WTC11 (cell line): ENCODE measurements at regions not wholly inside any gene's neighbourhood (a gene's known extent, or its start where the extent isn't known, plus 50 kb on each side); places are given as distances from the start of the nearest gene placed in this dataset.
A peak's percentile ranks its signal among the peaks of the same experiment; 100 is the strongest.
"Not testable (repeated sequence)": the region's sequence is repeated elsewhere in the genome, so short reads cannot be mapped to it uniquely, and the experiment has no call there.

ENCODE experiments used
- ATAC-seq: fragments of 200-7000 bp; cut with Tn5 transposase; 2 replicates; pipeline ENCODE4 v1.10.0; 2021; ENCODE audit warnings: mild to moderate bottlenecking, moderate library complexity
- CTCF ChIA-PET: fragments of 300-600 bp; sonication (Branson Sonifier 250); formaldehyde crosslinking; loops from one replicate; lab custom pipeline; 2021; ENCODE audit warnings: antibody characterized with exemption; lab: Charles Lee
- POLR2A ChIA-PET: fragments of 350-600 bp; sonication (Branson Sonifier 250); formaldehyde crosslinking; loops from one replicate; lab custom pipeline; 2021; ENCODE audit warnings: antibody characterized with exemption; lab: Charles Lee
- DNase-seq: peaks from one replicate; pipeline ENCODE4 v3.0.0; 2021; ENCODE audit warnings: low spot score
- H3K27ac Mint-ChIP-seq: 2 replicates; pipeline ENCODE4 v1.8.0; 2021; ENCODE audit warnings: mixed read lengths
- H3K27me3 Mint-ChIP-seq: 2 replicates; pipeline ENCODE4 v1.8.0; 2021; ENCODE audit warnings: low read depth, mild to moderate bottlenecking, moderate library complexity, mixed read lengths
- H3K36me3 Mint-ChIP-seq: 2 replicates; pipeline ENCODE4 v1.8.0; 2021; ENCODE audit warnings: mixed read lengths
- H3K4me1 Mint-ChIP-seq: 2 replicates; pipeline ENCODE4 v1.8.0; 2022; ENCODE audit warnings: mixed read lengths
- H3K4me3 Mint-ChIP-seq: 2 replicates; pipeline ENCODE4 v1.8.0; 2021; ENCODE audit warnings: mild to moderate bottlenecking, moderate library complexity, mixed read lengths
- H3K9me3 Mint-ChIP-seq: 2 replicates; pipeline ENCODE4 v1.8.0; 2021; ENCODE audit warnings: mixed read lengths
- GABPB1 ChIP-seq: sonication (generic); formaldehyde crosslinking; IDR thresholded peaks from 2 replicates; pipeline ENCODE4 v1.8.1; 2023; ENCODE audit warnings: mild to moderate bottlenecking, missing genetic modification reagents
- NR3C1 ChIP-seq: sonication (generic); formaldehyde crosslinking; conservative IDR thresholded peaks from 2 replicates; pipeline ENCODE4 v1.8.1; 2023; ENCODE audit warnings: low read depth, mild to moderate bottlenecking, missing genetic modification reagents
- ZNF317 ChIP-seq: sonication (generic); formaldehyde crosslinking; IDR thresholded peaks from 2 replicates; pipeline ENCODE4 v1.8.1; 2023; ENCODE audit warnings: low read depth, mild to moderate bottlenecking, moderate library complexity, missing genetic modification reagents, borderline replicate concordance
- TF ChIP-seq, protein P1 (sequence below): fragments of 250-450 bp; sonication (Bioruptor Pico); IDR thresholded peaks from 2 replicates; pipeline ENCODE4 v1.8.0; 2021; ENCODE audit warnings: mild to moderate bottlenecking

DNA sequence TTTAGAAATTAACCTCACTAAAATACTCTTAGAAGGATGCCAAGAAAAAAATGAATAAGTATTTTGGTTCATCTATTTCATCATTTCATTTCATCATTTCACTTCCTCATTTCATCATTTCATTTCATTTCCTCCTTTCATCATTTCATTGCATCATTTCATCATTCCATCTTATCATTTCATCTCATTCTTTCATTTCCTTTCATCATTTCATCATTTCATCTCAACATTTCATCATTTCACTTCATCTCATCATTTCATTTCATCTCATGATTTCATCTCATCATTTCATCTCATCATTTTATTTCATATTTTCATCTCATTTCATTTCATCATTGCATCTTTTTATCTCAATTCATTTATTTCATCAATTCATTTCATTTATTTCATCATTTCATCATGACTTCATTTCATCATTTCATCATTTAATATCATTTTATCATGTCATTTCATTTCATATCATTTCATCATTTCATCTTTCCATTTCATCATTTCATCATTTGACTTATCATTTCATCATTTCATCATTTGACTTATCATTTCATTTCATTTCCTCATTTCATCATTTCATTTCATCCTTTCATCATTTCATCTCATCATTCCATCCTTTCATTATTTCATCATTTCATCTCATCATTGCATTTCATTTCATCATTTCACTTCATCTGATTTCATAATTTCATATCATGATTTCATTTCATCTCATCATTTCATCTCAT is 129.9 kb downstream of the ZNF92 start:
- CTCF ChIA-PET: no interaction called here
- no peaks in the 10 kb centered on the region; the same call in none of the 2 replicates for H3K27me3 Mint-ChIP-seq
- H3K27ac Mint-ChIP-seq: no peak overlapping the region
- H3K4me1 Mint-ChIP-seq: no peaks in the 10 kb centered on the region
- no peaks in the 10 kb centered on the region for H3K36me3 Mint-ChIP-seq
- H3K9me3 Mint-ChIP-seq: no peaks in the 10 kb centered on the region
- no peak for DNase-seq
- POLR2A ChIA-PET: no interaction called here
- ATAC-seq: no peak
- no peak overlapping the region for H3K4me3 Mint-ChIP-seq
- TF ChIP-seq NR3C1: no peak
- TF ChIP-seq GABPB1 (CRISPR knock-in tag): peak; percentile 66

- H3K9me3 Mint-ChIP-seq, DNase-seq, ATAC-seq, H3K36me3 Mint-ChIP-seq, CTCF ChIA-PET, H3K27ac Mint-ChIP-seq, H3K4me1 Mint-ChIP-seq, H3K4me3 Mint-ChIP-seq, POLR2A ChIA-PET, H3K27me3 Mint-ChIP-seq: not testable (repeated sequence)
These were observed 131.1 kb downstream of the ZNF92 start for GRCh38 chr7:65504504-65505319.

DNA sequence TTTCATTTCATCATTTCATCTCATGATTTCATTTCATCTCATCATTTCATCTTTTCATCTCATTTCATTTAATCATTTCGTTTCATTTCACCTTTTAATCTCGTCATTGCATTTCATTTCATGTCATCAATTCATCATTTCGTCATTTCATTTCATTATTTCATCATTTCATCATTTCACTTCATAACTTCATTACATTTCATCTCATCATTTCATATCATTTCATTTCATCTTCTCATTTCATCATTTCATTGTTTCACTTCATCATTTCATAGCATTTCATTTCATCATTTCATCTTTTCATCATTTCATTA is 131.6 kb downstream of the ZNF92 start:
- H3K9me3 Mint-ChIP-seq, POLR2A ChIA-PET, CTCF ChIA-PET, DNase-seq, H3K36me3 Mint-ChIP-seq, ATAC-seq, H3K4me3 Mint-ChIP-seq, H3K27ac Mint-ChIP-seq, H3K4me1 Mint-ChIP-seq: not testable (repeated sequence)
- H3K27me3 Mint-ChIP-seq: peaks cover 14% of the 10 kb centered on the region

DNA sequence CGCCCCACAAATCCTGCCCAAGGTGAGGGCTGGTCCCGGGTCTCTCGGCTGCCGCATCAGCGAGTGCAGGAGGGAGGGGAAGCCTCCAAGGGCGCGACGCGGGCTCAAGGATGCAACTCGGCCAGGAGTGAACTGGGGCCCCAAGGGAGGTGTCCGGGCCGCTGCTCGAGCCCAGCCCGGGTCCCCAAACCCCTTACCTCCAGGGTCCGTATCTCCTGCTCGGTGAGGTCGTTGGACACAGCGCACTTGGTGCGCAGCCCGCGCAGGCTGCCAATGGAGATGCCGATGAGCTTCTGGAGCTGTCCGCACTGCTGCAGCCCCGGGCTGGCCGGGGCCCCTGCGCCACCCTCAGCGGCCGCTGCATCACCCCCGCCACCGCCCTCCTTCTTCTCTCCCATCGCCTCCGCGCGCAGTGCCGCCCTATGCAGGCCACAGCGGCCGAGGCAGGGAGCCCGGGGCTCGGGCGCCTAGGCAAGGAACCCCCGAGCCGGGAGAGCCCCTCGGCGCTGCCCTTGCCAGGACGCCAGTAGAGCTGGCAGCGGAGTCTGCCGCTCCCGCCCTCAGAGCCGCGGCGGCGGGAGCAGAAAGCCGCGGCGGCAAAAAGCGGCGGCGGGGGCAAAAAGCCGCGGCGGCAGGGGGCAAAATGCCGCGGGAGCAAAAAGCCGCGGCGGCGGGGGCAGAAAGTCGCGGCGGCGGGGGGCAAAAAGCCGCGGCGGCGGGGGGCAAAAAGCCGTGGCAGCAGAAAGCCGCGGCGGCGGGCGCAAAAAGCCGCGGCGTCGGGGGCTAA is 135.1 kb downstream of the ZNF92 start:
- POLR2A ChIA-PET: interaction anchor here (0.7 kb wide), 1 partner anchor 765 kb away, joined by 4 read pairs; no protein-coding TSS in a partner anchor
- H3K4me1 Mint-ChIP-seq, H3K27ac Mint-ChIP-seq, H3K9me3 Mint-ChIP-seq, H3K36me3 Mint-ChIP-seq: not testable (repeated sequence)
- peak; percentile 11 for DNase-seq
- peaks cover 39% of the 10 kb centered on the region for H3K27me3 Mint-ChIP-seq
- H3K4me3 Mint-ChIP-seq: peak overlapping the region; percentile 59
- CTCF ChIA-PET: interaction anchor here (0.8 to 1.2 kb wide), 3 partner anchors 32 to 621 kb away, joined by 3 to 6 read pairs (median 4); no protein-coding TSS in a partner anchor
- peak; percentile 78 for ATAC-seq

- Mint-ChIP-seq H3K27me3 (peaks cover 46% of the 10 kb centered on the region), H3K4me3 (peak overlapping the region; percentile 59), H3K36me3 (0 out of 2 replicates have a peak, but pooled peaks cover 3% of the 10 kb centered on the region), H3K9me3 (no peaks in the 10 kb centered on the region), H3K27ac (no peak overlapping the region), H3K4me1 (no peaks in the 10 kb centered on the region)
- no peak for ATAC-seq
- ChIA-PET CTCF (interaction anchor here (0.9 to 1.2 kb wide), 2 partner anchors 32 to 621 kb away, joined by 3 to 4 read pairs; no protein-coding TSS in a partner anchor), POLR2A (interaction anchor here (0.7 kb wide), 1 partner anchor 766 kb away, joined by 4 read pairs; no protein-coding TSS in a partner anchor)
- DNase-seq: peak; percentile 13
- TF ChIP-seq, protein P1, sequence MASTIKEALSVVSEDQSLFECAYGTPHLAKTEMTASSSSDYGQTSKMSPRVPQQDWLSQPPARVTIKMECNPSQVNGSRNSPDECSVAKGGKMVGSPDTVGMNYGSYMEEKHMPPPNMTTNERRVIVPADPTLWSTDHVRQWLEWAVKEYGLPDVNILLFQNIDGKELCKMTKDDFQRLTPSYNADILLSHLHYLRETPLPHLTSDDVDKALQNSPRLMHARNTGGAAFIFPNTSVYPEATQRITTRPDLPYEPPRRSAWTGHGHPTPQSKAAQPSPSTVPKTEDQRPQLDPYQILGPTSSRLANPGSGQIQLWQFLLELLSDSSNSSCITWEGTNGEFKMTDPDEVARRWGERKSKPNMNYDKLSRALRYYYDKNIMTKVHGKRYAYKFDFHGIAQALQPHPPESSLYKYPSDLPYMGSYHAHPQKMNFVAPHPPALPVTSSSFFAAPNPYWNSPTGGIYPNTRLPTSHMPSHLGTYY: no peak
- no peak for TF ChIP-seq ZNF317 (CRISPR knock-in tag)
These were observed 135.9 kb downstream of the ZNF92 start for GRCh38 chr7:65509368-65510186.

- H3K9me3 Mint-ChIP-seq, H3K36me3 Mint-ChIP-seq, DNase-seq, POLR2A ChIA-PET, ATAC-seq, H3K27ac Mint-ChIP-seq, H3K4me1 Mint-ChIP-seq: not testable (repeated sequence)
- Mint-ChIP-seq H3K27me3 (peaks cover 48% of the 10 kb centered on the region), H3K4me3 (peak overlapping the region; percentile 59)
- CTCF ChIA-PET: interaction anchor here (1.2 kb wide), 1 partner anchor 33 kb away, joined by 3 read pairs; no protein-coding TSS in a partner anchor
These were observed 136.5 kb downstream of the ZNF92 start for GRCh38 chr7:65510187-65510538.

DNA sequence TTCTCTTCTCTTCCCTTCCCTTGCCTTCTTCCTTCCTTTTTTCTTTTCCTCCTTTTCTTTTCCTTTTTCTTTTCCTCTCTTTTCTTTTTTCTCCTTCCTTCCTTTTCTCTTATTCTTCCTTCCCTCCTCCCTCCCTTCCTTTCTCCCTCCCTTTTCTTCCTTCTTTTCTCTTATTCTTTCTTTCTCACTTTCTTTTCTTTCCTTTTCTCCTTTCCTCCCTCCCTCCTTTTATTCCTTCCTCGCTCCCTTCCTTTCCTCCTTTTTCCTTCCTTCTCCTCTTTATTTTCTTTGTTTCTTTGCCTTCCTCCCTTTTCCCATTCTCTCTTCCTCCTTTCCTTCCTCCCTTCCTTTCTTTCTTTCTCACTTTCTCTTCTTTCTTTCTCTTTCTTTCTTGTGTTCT is 146.1 kb downstream of the ZNF92 start:
- ATAC-seq, H3K4me1 Mint-ChIP-seq, H3K27me3 Mint-ChIP-seq, H3K27ac Mint-ChIP-seq, H3K4me3 Mint-ChIP-seq, CTCF ChIA-PET, H3K9me3 Mint-ChIP-seq, H3K36me3 Mint-ChIP-seq, POLR2A ChIA-PET, DNase-seq: not testable (repeated sequence)

DNA sequence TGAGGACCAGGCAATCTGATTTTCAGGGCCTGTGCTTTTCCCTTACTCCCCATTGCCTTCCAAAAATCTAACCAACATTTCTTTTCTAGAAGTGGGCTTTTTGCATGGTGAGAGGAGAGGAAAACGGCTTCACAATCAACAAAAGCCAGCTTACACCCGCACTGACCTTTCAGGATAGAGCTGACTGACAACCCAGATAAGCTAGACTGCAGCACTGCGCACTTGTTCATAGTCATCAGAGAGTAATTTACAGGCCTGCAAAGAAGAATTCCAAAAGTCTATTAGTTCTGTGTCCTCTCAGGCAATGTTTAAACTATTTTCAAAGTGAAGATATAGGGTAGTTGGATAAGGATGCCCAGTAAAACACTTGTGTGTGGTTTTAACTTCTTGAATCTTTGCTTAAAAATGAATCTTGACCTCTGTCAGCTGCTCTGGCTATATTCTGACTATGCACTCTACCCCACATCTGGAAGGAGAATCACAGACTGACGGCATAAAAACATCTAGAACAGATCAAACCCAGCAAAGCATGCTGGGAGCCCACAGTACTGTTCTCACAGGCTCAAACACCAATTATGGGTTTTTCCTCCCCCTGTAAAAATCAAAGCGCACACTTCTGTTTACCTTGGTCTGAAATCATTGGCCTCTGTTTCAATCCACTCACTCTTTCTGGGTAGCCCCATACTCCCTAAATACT is 172.0 kb downstream of the ZNF92 start:
- DNase-seq, CTCF ChIA-PET, H3K27ac Mint-ChIP-seq, H3K4me3 Mint-ChIP-seq, ATAC-seq, H3K4me1 Mint-ChIP-seq, H3K36me3 Mint-ChIP-seq, POLR2A ChIA-PET, H3K9me3 Mint-ChIP-seq, H3K27me3 Mint-ChIP-seq: not testable (repeated sequence)
